HG03196 (cell line): ENCODE measurements at regions not wholly inside any gene's neighbourhood (a gene's known extent, or its start where the extent isn't known, plus 50 kb on each side); places are given as distances from the start of the nearest gene placed in this dataset.

Experiments used
- ATAC-seq: cut with Tn5 transposase; IDR thresholded peaks from one replicate; pipeline ENCODE4 v1.9.1; 2021; ENCODE audit not compliant: unreplicated experiment

DNA sequence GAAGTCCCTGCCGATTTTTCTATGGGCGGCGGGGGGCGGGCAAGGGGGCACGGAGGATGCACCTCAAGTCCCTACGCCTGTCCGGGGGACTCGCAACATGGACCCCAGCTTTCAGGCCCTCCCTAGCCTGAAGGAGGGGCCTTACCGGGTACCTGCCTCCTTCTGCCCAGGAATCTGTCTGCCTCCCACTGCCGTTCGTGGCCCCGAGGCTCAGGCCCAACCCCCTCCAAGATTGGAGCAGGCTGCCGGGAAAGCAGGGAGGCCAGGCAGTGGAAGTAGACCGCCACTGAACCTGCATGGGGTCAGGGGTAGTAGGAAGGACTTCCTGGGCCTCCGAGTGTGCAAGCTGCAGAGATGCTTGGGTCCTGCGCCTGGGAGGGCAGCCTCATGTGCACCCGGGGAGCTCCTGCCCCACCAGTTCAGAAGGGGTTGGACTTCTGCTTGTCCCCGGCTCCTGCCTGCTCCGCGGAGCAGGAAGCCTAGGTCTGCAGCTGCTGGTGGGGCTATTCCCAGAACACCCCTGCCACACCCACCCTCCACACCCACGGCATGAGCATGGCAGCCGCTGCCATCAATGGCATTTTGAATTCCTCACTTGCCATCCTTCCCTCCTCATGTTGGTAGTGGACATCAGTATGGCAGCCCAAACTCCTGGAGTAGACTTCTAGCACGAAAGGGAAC, 1312.7 kb upstream of the ACO1 start:
- ATAC-seq: no peak

DNA sequence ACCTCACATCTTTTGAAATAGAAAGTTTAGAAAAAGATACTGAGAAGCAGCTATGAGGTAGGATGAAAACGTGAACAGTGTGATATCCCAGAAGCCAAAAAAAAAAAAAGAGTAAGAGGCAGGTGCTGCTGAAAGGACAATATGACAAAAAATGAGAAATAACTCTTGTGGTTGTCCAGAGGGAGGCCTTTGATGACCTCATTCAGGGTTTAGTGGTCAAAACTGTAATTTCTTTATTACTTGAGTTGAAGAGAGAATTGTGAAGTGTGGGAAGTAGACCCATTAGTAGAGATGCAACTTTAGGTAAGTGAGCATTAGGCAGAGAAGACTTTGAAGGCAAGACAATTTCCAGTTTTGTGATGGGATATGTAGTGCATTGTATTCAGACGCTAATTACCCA, 1306.3 kb upstream of the ACO1 start:
- ATAC-seq: no peak

- no peak for ATAC-seq
Observed at GRCh38 chr9:31084350-31084749, 1300.1 kb upstream of the ACO1 start.

- ATAC-seq: no peak
Observed at GRCh38 chr9:31089549-31090221, 1294.8 kb upstream of the ACO1 start.

DNA sequence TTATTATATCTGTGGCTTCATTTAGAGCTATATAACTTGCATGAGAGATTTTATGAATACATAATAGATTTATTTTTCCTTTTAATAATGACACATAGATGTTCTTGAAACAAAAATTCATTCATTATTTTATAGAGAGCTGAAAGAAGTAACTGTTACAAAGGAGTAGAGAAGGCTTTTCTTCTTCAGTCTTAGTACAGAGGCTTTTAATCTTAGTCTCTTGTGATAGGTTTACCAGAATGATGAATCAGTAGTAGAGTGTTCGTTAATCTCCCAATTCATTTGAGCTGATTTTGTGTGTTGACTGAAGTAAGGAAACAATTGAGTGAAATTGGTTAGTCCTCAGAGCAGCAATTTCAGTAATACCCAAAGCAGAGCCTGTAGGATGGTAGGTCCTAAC, 1284.1 kb upstream of the ACO1 start:
- ATAC-seq: no peak

DNA sequence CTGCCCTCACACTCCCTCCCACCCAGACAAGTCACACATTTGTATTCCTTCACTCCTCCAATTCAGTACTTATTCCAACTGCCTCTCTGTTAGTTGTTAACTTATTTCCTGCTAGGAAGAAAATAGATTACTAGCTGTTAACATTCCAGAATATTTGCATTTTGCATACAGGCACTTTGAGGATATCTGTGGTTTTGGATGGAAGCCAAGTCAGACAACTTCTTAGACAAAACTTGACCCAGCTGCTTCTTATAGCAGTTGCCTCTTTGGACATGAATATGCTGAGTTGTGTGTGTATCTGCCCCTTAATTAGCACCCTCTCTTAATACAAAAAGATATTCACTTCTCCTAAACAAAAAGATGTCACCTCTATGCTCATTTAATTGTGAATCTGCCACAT, 1280.6 kb upstream of the ACO1 start:
- ATAC-seq: no peak

GRCh38 chr9:31104249-31104648, 1280.2 kb upstream of the ACO1 start:
- no peak for ATAC-seq

DNA sequence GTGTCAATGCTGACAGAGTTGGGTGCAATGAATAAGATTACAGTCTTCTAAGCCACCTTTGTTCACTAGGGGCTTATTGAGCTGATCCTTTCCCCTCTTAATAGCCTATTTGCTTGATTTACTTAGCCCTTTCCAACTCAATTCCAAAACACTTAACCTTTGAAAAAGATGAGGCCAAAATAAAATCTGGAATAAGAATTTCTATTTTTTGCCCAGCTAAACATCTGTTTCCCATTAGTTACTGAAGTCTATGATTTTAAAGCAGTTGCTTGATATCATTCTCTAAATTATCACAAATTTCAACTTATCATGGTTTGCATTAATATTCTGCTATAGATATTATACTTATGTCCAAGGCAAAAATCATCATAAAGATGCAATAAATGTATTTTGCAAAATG, 1272.0 kb upstream of the ACO1 start:
- no peak for ATAC-seq

DNA sequence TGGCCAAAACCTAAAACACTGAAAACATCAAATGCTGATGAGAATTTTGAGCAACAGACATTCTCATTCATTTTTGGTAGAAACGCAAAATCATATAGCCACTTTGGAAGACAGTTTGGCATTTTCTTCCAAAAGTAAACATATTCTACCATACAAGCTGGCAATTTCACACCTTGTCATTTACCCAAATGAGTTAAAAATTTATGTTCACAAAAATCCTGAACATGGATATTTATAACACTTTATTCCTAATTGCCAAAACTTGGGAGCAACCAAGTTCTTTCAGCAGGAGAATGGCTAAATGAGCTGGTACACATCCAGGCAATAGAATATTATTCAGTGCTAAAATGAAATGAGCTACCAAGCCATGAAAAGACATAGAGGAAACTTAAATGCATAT, 1270.1 kb upstream of the ACO1 start:
- ATAC-seq: no peak

DNA sequence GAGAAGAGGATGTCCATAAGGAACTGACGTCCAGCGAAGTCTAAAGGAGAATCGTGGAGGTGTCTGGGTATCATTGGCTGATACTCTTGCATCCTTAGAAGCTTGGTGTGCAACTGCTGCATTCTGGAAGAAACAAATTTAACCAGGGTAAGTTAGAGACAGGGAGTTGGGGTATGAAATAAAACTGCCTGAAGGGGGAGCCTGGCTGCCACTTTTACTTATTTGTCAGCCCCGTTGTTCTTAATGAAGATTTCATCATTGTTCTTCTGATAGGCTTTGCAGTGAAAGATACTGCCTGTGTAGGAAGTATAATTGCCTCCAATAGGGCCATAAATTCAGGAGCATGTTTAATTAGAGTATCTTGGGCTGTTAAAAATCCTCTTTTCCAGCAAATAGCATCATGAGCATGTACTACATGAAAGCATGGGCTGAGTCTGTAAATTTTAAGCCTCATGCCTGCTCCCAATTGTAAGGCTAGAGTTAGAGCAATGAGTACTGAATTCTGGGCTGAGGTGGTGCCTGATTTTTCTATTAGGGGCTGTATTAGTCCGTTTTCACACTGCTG, 1264.5 kb upstream of the ACO1 start:
- peak; percentile 64 for ATAC-seq

- no peak for ATAC-seq
Observed at GRCh38 chr9:31124389-31124788, 1260.1 kb upstream of the ACO1 start.

DNA sequence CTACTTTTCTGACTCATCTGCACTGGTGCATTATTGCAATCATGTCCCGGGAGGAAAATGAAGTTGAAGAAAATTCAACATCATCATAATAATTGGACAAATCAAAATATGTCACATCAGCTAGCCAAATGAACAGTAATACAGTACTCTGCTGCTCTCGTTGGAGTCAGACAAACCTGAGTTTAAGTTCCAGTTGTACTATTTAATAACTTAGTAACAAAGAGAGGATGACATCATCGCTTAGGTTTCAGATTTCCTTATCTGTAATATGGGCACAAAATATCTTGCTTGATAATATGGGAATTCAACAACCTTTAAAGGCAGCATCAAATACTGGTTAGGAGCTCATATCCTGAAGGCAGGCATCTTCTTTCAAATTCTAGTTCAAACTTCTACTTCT, 1248.9 kb upstream of the ACO1 start:
- no peak for ATAC-seq

GRCh38 chr9:31136524-31136923, 1247.9 kb upstream of the ACO1 start:
- no peak for ATAC-seq

DNA sequence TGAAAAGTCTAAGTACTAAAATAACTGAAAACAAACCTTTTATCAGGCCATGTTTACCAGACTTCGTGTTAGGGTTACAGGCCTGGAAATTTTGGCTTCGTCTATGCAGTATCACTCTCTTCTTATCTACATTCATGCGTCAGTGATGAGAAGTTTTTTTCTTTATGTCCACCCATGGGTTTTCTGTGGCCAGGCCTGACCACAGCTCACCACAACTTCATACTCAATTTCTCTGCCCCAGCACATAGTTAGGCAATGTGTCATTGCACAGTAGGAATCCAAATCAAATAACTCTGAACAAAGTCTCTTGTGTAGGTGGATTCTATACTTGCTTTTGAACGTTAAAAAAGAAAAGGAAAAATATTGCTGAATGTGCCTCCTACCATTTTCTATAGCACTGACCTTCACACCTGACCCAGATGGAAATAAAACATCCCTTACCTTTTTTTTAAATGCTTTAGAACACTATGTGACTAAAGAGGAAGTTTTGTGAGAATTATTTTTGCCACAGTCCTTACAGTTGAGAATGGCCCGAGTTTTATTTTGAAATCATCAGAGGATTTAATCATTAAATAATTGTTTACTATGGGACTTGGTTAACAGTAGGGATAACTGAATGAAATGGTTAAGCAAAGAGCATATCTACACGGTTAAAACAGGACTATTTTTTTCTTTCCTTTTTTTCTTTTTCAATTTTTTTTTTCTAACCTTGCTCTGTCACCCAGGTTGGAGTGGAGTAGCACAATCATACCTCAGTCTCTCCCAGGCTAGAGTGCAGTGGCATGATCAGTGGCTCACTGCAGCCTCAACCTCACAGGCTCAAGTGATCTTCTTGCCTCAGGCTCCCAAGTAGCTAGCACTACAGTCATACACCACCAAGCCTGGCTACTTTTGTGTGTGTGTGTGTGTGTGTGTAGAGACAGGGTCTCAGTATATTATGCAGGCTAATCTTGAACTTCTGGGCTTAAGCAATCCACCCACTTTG, 1247.0 kb upstream of the ACO1 start:
- ATAC-seq: no peak

DNA sequence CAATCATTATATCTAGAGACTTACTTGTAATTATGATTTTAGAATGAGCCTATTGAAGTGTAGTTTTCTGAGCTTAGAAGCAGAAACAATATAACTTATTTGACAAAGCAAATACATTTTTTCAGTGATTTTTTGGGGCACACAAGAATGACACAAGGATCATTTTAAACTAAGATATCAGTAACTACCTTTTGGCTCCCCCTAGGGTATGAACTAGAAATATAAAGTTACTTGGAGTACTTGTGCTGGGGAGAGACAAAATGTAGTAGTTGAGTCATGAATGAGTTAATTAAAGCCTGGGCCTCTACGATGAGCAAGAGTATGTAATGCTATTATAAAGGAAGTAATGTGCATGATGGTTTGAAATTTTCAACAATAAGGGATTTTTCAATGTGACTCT, 1244.1 kb upstream of the ACO1 start:
- no peak for ATAC-seq

GRCh38 chr9:31142456-31142855, 1242.0 kb upstream of the ACO1 start:
- no peak for ATAC-seq

DNA sequence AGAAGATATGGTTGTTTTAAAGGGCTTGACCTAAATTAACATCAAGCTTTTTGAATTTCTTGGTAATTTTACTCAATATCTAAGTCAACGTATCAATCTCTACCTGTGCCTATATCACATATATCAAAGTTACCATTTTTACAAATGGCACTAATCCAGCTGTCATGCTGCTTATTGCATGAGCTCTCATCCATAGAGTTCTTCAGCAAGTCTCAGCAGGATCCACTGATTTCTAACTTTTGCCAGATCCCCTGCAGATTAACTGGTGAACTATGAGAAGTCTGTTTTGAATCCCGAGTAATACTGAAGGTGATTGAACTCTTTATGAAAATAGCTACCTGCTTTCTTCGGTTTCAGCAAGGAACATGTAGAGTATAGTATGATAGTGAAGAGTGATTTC, 1239.8 kb upstream of the ACO1 start:
- no peak for ATAC-seq

DNA sequence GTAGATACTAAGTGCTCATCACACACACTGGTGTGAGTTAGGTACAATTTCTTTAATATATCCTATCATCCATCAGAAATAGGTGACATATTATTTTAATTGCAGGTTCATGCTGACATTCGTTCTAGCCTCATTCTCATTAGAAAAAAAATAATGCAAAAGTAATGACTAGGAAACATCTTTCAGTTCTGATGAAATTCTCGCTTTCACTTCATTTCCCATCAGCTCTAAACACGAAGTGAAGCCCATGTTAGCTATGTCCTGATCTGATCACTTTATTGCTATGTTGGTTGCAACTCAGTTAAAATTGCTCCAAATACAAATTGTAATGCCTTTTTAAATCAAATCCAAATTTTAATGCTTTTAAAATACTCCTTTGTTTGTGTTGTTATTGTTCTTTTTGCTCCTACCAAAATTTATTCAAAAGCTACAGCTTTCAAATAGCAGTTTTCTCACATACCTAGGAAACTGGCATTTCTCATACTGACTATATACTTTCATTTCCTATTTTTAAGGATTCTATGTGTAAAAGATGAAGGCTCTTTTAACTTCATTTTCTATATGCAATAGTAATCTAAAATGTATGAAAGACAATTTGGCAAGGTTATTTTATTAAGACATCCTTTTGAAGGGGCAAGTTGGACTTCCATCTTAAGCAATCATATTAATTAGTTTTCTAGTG, 1237.8 kb upstream of the ACO1 start:
- no peak for ATAC-seq

DNA sequence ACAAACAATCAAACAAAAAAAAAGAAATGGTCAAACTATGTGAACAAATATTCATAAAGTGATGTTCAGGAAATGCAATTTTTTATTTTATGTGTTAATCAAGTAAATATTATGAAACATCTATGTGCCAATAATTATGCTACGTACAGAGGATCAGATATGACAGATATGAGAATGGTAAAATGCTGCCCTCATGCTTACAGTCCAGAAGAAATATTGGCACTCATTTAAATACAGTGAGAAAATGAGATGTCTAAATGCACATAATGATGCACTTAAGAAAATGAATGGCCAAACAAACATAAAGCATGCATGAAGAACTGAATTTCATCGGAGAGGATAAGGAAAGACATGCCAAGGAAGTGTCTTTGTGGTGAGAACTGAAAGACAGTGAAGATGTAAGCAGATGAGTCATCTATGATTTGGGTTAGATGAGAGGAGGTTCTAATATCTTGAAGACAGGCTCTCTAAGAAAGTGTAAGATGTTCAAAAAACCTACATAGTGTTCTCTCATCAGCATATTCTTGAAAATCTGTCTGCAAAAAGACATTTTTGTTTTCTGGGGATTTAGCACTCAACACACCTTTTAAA, 1231.1 kb upstream of the ACO1 start:
- no peak for ATAC-seq

- ATAC-seq: no peak
Observed at GRCh38 chr9:31166516-31166915, 1217.9 kb upstream of the ACO1 start.

GRCh38 chr9:31168161-31168560, 1216.3 kb upstream of the ACO1 start:
- ATAC-seq: no peak
